ENCODE measurements at regions not wholly inside any gene's neighbourhood (a gene's known extent, or its start where the extent isn't known, plus 50 kb on each side); places are given as distances from the start of the nearest gene placed in this dataset.

- no peaks in the 10 kb centered on the region for H3K36me3 ChIP-seq
- TF ChIP-seq CTCF (IDR thresholded peaks at IDR 0.05 in 8 of 11, conservative IDR thresholded peaks at IDR 0.05 in 3 of 11) (no peak), POLR2A (IDR thresholded peaks at IDR 0.05) (no peak), POLR2AphosphoS5 (IDR thresholded peaks at IDR 0.05) (no peak)
- DNase-seq: no peak
- peaks cover 0 to 5% (median 0%) of the 10 kb centered on the region in 6 donors for H3K4me1 ChIP-seq
- no peak overlapping the region for H3K4me3 ChIP-seq
- no peak overlapping the region for H3K27ac ChIP-seq
- H3K27me3 ChIP-seq (replicated peaks in 1 of 7): no peaks in the 10 kb centered on the region
- intact Hi-C loops (cut with DNase I; ENCODE audit: low total_unique reads): no loop called here
- H3K9me3 ChIP-seq: no peaks in the 10 kb centered on the region
- 60 to 91% (median 63%) methylated on average over 5 of the region's 5 CpGs for WGBS, 5 donors
Observed at GRCh38 chr13:50457415-50458393, 385.8 kb downstream of the DLEU7 start.

GRCh38 chr13:50459046-50459445 lies 384.4 kb downstream of the DLEU7 start:
- Histone ChIP-seq H3K9me3 (no peaks in the 10 kb centered on the region), H3K27me3 (replicated peaks in 1 of 7) (no peaks in the 10 kb centered on the region), H3K36me3 (no peaks in the 10 kb centered on the region), H3K4me3 (no peak overlapping the region), H3K27ac (no peak overlapping the region), H3K4me1 (peaks cover 0 to 5% (median 0%) of the 10 kb centered on the region in 6 donors)
- TF ChIP-seq CTCF (IDR thresholded peaks at IDR 0.05 in 8 of 11, conservative IDR thresholded peaks at IDR 0.05 in 3 of 11) (no peak), POLR2A (IDR thresholded peaks at IDR 0.05) (no peak), POLR2AphosphoS5 (IDR thresholded peaks at IDR 0.05) (no peak)
- intact Hi-C loops (cut with DNase I; ENCODE audit: low total_unique reads): no loop called here
- no peak for DNase-seq
- 93 to 98% (median 96%) methylated on average over 2 of the region's 2 CpGs for WGBS, 5 donors

GRCh38 chr13:50459658-50460057 lies 383.8 kb downstream of the DLEU7 start:
- TF ChIP-seq CTCF (IDR thresholded peaks at IDR 0.05 in 8 of 11, conservative IDR thresholded peaks at IDR 0.05 in 3 of 11) (no peak), POLR2AphosphoS5 (IDR thresholded peaks at IDR 0.05) (no peak), POLR2A (IDR thresholded peaks at IDR 0.05) (no peak)
- Histone ChIP-seq H3K4me1 (peaks cover 0 to 5% (median 0%) of the 10 kb centered on the region in 6 donors), H3K9me3 (no peaks in the 10 kb centered on the region), H3K4me3 (no peak overlapping the region), H3K27ac (no peak overlapping the region), H3K27me3 (replicated peaks in 1 of 7) (no peaks in the 10 kb centered on the region), H3K36me3 (no peaks in the 10 kb centered on the region)
- intact Hi-C loops (cut with DNase I; ENCODE audit: low total_unique reads): no loop called here
- no peak for DNase-seq

- H3K36me3 ChIP-seq: no peaks in the 10 kb centered on the region
- intact Hi-C loops (cut with DNase I; ENCODE audit: low total_unique reads): no loop called here
- H3K9me3 ChIP-seq: no peaks in the 10 kb centered on the region
- H3K27me3 ChIP-seq (replicated peaks in 1 of 7): no peaks in the 10 kb centered on the region
- DNase-seq: no peak
- peaks cover 0 to 5% (median 0%) of the 10 kb centered on the region in 6 donors for H3K4me1 ChIP-seq
- WGBS, 5 donors: 73 to 97% (median 87%) methylated on average over 1 of the region's 1 CpG
- H3K4me3 ChIP-seq: no peak overlapping the region
- TF ChIP-seq POLR2A (IDR thresholded peaks at IDR 0.05): no peak
- TF ChIP-seq POLR2AphosphoS5 (IDR thresholded peaks at IDR 0.05): no peak
- TF ChIP-seq CTCF (IDR thresholded peaks at IDR 0.05 in 8 of 11, conservative IDR thresholded peaks at IDR 0.05 in 3 of 11): no peak
- no peak overlapping the region for H3K27ac ChIP-seq
Observed at GRCh38 chr13:50460358-50460757, 383.1 kb downstream of the DLEU7 start.
